ENCODE measurements at regions not wholly inside any gene's neighbourhood (a gene's known extent, or its start where the extent isn't known, plus 50 kb on each side); places are given as distances from the start of the nearest gene placed in this dataset.
"Not testable (repeated sequence)": the region's sequence is repeated elsewhere in the genome, so short reads cannot be mapped to it uniquely, and the experiment has no call there.

DNA sequence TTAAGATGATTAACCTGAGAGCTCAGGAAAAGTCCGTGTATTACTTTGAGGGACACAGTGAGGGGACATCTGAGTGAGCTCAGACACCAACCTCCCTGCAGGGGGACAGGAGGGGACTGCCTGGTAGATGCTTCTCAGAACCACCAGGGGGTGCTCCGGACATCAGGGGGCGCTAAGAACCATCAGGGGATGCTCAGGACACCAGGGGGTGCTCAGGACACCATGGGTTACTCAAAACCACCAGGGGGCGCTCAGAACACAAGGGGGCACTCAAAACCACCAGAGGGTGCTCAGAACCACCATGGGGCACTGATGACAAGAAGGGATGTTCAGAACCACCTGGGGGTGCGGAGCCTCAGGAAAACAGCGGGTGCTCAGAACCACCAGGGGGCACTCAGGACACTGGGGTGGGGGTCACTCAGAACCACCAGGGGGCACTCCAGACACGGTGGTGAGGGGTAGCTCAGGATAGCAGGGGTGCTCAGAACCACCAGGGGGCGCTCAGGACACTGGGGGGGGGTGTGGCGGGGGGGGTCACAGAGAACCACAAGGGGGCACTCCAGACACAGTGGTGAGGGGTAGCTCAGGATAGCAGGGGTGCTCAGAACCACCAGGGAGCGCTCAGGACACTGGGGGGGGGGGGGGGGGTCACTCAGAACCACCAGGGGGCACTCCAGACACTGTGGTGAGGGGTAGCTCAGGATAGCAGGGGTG, 165.3 kb downstream of the ZNF267 start:
- ATAC-seq (ENCODE audit: low read depth); H3K4ac ChIP-seq (ENCODE audit: low read depth, low read length); H3K14ac ChIP-seq (replicated peaks; ENCODE audit: low read depth, low read length); H3K18ac ChIP-seq (ENCODE audit: low read depth, low read length); H3K23ac ChIP-seq (ENCODE audit: low read depth, low read length); H3K4me3 ChIP-seq (ENCODE audit: insufficient read depth, low read depth, low read length); H3K9me1 ChIP-seq (ENCODE audit: insufficient read depth, low read length); H2AK9ac ChIP-seq (replicated peaks; ENCODE audit: low read depth, low read length, poor library complexity); H4K5ac ChIP-seq (ENCODE audit: low read depth, low read length); H2BK20ac ChIP-seq (ENCODE audit: low read depth, low read length); H4K8ac ChIP-seq (ENCODE audit: low read depth in 2 of 2, low read length in 2 of 2); H2BK120ac ChIP-seq (ENCODE audit: low read depth, low read length); H2BK15ac ChIP-seq (ENCODE audit: low read depth, low read length); CTCF ChIA-PET; in situ Hi-C loops (cut with MboI; ENCODE audit: low sequenced_read_pairs); H3K9ac ChIP-seq (ENCODE audit: low read depth, low read length); H3K27ac ChIP-seq (ENCODE audit: insufficient read depth, low read length); H3K9me3 ChIP-seq (ENCODE audit: control insufficient read depth, insufficient read depth, low read length); H2BK5ac ChIP-seq (ENCODE audit: low read depth, low read length, poor library complexity, severe bottlenecking); H3K4me2 ChIP-seq (ENCODE audit: low read depth, low read length); H3K79me1 ChIP-seq (ENCODE audit: low read depth in 1 of 2, low read length in 2 of 2); intact Hi-C loops (cut with micrococcal nuclease); BruUV-seq (replicated peaks); dilution Hi-C loops (cut with HindIII; ENCODE audit: low sequenced_read_pairs, unreplicated experiment); H3K36me3 ChIP-seq (ENCODE audit: control insufficient read depth, insufficient read depth, low read length); H3K27me3 ChIP-seq (ENCODE audit: control insufficient read depth, insufficient read depth, low read length); DNase-seq; POLR2A ChIA-PET (ENCODE audit: unreplicated experiment); H3K56ac ChIP-seq (ENCODE audit: extremely low read depth, insufficient read depth, low read length); H2AFZ ChIP-seq (replicated peaks; ENCODE audit: low read length, poor library complexity); H3K4me1 ChIP-seq (ENCODE audit: control insufficient read depth, insufficient read depth, low read length); H2AK5ac ChIP-seq (ENCODE audit: low read depth, low read length); H4K91ac ChIP-seq (ENCODE audit: insufficient read depth, low read depth, low read length); H4K20me1 ChIP-seq (ENCODE audit: insufficient read depth, low read length): not testable (repeated sequence)
- WGBS, 2 experiments (ENCODE audit: extremely low coverage in 2 of 2, insufficient read length in 1 of 2), result no CpG with 5 or more reads among the region's 10 CpGs

GRCh38 chr16:32039919-32040318, 166.3 kb downstream of the ZNF267 start:
- dilution Hi-C loops (cut with HindIII; ENCODE audit: low sequenced_read_pairs, unreplicated experiment); H3K79me1 ChIP-seq (ENCODE audit: low read depth in 1 of 2, low read length in 2 of 2); BruUV-seq (replicated peaks); H3K4me3 ChIP-seq (ENCODE audit: insufficient read depth, low read depth, low read length); H3K9me1 ChIP-seq (ENCODE audit: insufficient read depth, low read length); H4K20me1 ChIP-seq (ENCODE audit: insufficient read depth, low read length); CTCF ChIA-PET; H3K9ac ChIP-seq (ENCODE audit: low read depth, low read length); intact Hi-C loops (cut with micrococcal nuclease); H2BK120ac ChIP-seq (ENCODE audit: low read depth, low read length); H3K56ac ChIP-seq (ENCODE audit: extremely low read depth, insufficient read depth, low read length); H2BK5ac ChIP-seq (ENCODE audit: low read depth, low read length, poor library complexity, severe bottlenecking); H3K9me3 ChIP-seq (ENCODE audit: control insufficient read depth, insufficient read depth, low read length); H3K36me3 ChIP-seq (ENCODE audit: control insufficient read depth, insufficient read depth, low read length); ATAC-seq (ENCODE audit: low read depth); DNase-seq; POLR2A ChIA-PET (ENCODE audit: unreplicated experiment); H2BK20ac ChIP-seq (ENCODE audit: low read depth, low read length); in situ Hi-C loops (cut with MboI; ENCODE audit: low sequenced_read_pairs); H2AK9ac ChIP-seq (replicated peaks; ENCODE audit: low read depth, low read length, poor library complexity); H3K18ac ChIP-seq (ENCODE audit: low read depth, low read length); H2AK5ac ChIP-seq (ENCODE audit: low read depth, low read length); H2AFZ ChIP-seq (replicated peaks; ENCODE audit: low read length, poor library complexity); H3K27me3 ChIP-seq (ENCODE audit: control insufficient read depth, insufficient read depth, low read length); H4K8ac ChIP-seq (ENCODE audit: low read depth in 2 of 2, low read length in 2 of 2); H3K23ac ChIP-seq (ENCODE audit: low read depth, low read length); H3K4me1 ChIP-seq (ENCODE audit: control insufficient read depth, insufficient read depth, low read length); H3K27ac ChIP-seq (ENCODE audit: insufficient read depth, low read length); H3K14ac ChIP-seq (replicated peaks; ENCODE audit: low read depth, low read length); H2BK15ac ChIP-seq (ENCODE audit: low read depth, low read length); H4K5ac ChIP-seq (ENCODE audit: low read depth, low read length); H4K91ac ChIP-seq (ENCODE audit: insufficient read depth, low read depth, low read length); H3K4me2 ChIP-seq (ENCODE audit: low read depth, low read length); H3K4ac ChIP-seq (ENCODE audit: low read depth, low read length): not testable (repeated sequence)
- no CpG with 5 or more reads among the region's 10 CpGs for WGBS, 2 experiments (ENCODE audit: extremely low coverage in 2 of 2, insufficient read length in 1 of 2)
